ENCODE measurements at regions not wholly inside any gene's neighbourhood (a gene's known extent, or its start where the extent isn't known, plus 50 kb on each side); places are given as distances from the start of the nearest gene placed in this dataset.

GRCh38 chr17:45708707-45709290 lies 75.3 kb upstream of the CRHR1 start:
- TF ChIP-seq CTCF (IDR thresholded peaks at IDR 0.05) (no peak), POLR2A (IDR thresholded peaks at IDR 0.05) (no peak)
